Vagina (tissue), 2 donors: ENCODE measurements at regions not wholly inside any gene's neighbourhood (a gene's known extent, or its start where the extent isn't known, plus 50 kb on each side); places are given as distances from the start of the nearest gene placed in this dataset.

ENCODE experiments used
- DNase-seq, 2 donors: peaks; one replicate each; pipeline ENCODE4 v3.0.0-alpha.2; 2017; ENCODE audit errors: extremely low spot score in 2 of 2
- H3K27ac ChIP-seq: fragments of 200-600 bp; sonication (generic); one replicate; pipeline ENCODE4 v1.5.1; 2019
- H3K27me3 ChIP-seq: fragments of 200-600 bp; sonication (generic); one replicate; pipeline ENCODE4 v1.5.1; 2019
- H3K36me3 ChIP-seq, 2 donors: fragments of 200-600 bp; sonication (generic); one replicate each; pipeline ENCODE4 v1.5.1; 2017 to 2019
- H3K4me1 ChIP-seq: fragments of 200-600 bp; sonication (generic); one replicate; pipeline ENCODE4 v1.5.1; 2019
- H3K4me3 ChIP-seq, 2 donors: fragments of 200-600 bp; sonication (generic); 1 replicate in 1 of 2; 2 replicates in 1 of 2; pipeline ENCODE4 v1.5.1; 2016 to 2019
- H3K9me3 ChIP-seq: fragments of 200-600 bp; sonication (generic); one replicate; pipeline ENCODE4 v1.5.1; 2019
- POLR2A ChIP-seq, 2 donors: fragments of 450-650 bp; IDR thresholded peaks; one replicate each; pipeline ENCODE4 v1.6.1; 2017; ENCODE audit warnings: antibody characterized with exemption in 2 of 2, mild to moderate bottlenecking in 2 of 2, moderate library complexity in 2 of 2
- POLR2AphosphoS5 ChIP-seq, 2 donors: sonication (generic); formaldehyde crosslinking; IDR thresholded peaks; one replicate each; pipeline ENCODE4 v1.9.0; 2017; ENCODE audit warnings: antibody characterized with exemption in 2 of 2, mild to moderate bottlenecking in 2 of 2, low read depth in 1 of 2; ENCODE audit not compliant: insufficient read depth in 1 of 2
- intact Hi-C: fragments of 100-400 bp; cut with DNase I; formaldehyde crosslinking; loops from one replicate; pipeline ENCODE4 v1.15.1; 2023
- TF ChIP-seq, protein P1 (sequence below), 3 experiments: fragments of 450-650 bp in 2 of 3; fragments of 200-600 bp in 1 of 3; sonication (generic) in 1 of 3; IDR thresholded peaks; one replicate each; pipeline ENCODE4 v1.5.1; 2017 to 2019; ENCODE audit warnings: antibody characterized with exemption in 3 of 3, mild to moderate bottlenecking in 2 of 3, moderate library complexity in 2 of 3

- no peak overlapping the region for H3K4me3 ChIP-seq
- H3K27ac ChIP-seq: no peak overlapping the region
- no peaks in the 10 kb centered on the region for H3K36me3 ChIP-seq
- intact Hi-C loops: no loop called here
- no peaks in the 10 kb centered on the region for H3K9me3 ChIP-seq
- H3K4me1 ChIP-seq: no peaks in the 10 kb centered on the region
- no peaks in the 10 kb centered on the region for H3K27me3 ChIP-seq
- no peak for TF ChIP-seq POLR2A (IDR thresholded peaks at IDR 0.05)
- TF ChIP-seq, protein P1, sequence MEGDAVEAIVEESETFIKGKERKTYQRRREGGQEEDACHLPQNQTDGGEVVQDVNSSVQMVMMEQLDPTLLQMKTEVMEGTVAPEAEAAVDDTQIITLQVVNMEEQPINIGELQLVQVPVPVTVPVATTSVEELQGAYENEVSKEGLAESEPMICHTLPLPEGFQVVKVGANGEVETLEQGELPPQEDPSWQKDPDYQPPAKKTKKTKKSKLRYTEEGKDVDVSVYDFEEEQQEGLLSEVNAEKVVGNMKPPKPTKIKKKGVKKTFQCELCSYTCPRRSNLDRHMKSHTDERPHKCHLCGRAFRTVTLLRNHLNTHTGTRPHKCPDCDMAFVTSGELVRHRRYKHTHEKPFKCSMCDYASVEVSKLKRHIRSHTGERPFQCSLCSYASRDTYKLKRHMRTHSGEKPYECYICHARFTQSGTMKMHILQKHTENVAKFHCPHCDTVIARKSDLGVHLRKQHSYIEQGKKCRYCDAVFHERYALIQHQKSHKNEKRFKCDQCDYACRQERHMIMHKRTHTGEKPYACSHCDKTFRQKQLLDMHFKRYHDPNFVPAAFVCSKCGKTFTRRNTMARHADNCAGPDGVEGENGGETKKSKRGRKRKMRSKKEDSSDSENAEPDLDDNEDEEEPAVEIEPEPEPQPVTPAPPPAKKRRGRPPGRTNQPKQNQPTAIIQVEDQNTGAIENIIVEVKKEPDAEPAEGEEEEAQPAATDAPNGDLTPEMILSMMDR (IDR thresholded peaks at IDR 0.05): no peak
- TF ChIP-seq POLR2AphosphoS5 (IDR thresholded peaks at IDR 0.05; ENCODE audit: insufficient read depth in 1 of 2, low read depth in 1 of 2): no peak
- no peak for DNase-seq
Observed at GRCh38 chr7:41786404-41786803, 83.5 kb upstream of the INHBA start.

DNA sequence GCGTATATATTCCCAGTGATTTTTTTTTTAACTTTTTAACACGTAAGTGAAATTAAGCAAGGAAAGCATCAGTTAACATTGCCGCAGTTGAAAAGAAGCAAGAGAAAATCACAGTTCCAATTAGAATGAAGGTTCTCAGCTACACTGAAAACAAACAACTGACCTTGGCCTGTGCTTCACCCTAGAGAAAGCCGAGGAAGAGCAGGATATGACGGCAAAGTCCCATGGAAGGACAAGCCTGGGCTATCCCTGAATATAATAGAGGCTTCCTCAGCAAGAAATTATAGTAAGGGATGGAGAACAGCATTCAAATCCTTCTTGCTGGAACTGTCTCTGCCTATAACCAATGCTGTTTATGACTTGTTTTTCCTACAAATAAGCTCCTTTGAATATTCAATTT, 83.0 kb upstream of the INHBA start:
- H3K9me3 ChIP-seq: no peaks in the 10 kb centered on the region
- no peaks in the 10 kb centered on the region for H3K4me1 ChIP-seq
- H3K27me3 ChIP-seq: no peaks in the 10 kb centered on the region
- no peak overlapping the region for H3K4me3 ChIP-seq
- DNase-seq: no peak
- TF ChIP-seq, protein P1 (IDR thresholded peaks at IDR 0.05): no peak
- TF ChIP-seq POLR2AphosphoS5 (IDR thresholded peaks at IDR 0.05; ENCODE audit: insufficient read depth in 1 of 2, low read depth in 1 of 2): no peak
- TF ChIP-seq POLR2A (IDR thresholded peaks at IDR 0.05): no peak
- intact Hi-C loops: no loop called here
- no peak overlapping the region for H3K27ac ChIP-seq
- no peaks in the 10 kb centered on the region for H3K36me3 ChIP-seq

DNA sequence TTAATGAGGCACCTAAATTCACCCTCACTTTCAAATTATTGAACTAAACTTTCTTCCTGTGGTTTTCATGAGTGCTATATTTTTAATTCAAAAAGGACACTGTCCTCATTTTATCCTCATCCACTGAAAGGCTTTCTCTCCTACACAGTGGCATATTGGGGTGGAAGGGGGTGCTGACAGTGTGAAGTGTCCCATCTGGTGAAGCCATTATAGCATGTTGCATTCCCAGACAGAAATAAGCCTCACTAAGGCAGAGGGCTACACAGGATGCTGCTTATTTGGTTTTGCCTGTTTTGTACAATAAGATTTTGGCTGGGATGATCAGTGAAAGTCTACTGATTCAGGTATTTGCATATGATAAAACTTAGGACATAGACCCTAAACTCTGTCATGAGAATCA, 82.4 kb upstream of the INHBA start:
- Histone ChIP-seq H3K4me3 (no peak overlapping the region), H3K9me3 (no peaks in the 10 kb centered on the region), H3K27me3 (no peaks in the 10 kb centered on the region), H3K4me1 (no peaks in the 10 kb centered on the region), H3K27ac (no peak overlapping the region), H3K36me3 (no peaks in the 10 kb centered on the region)
- DNase-seq: no peak
- intact Hi-C loops: no loop called here
- no peak for TF ChIP-seq POLR2AphosphoS5 (IDR thresholded peaks at IDR 0.05; ENCODE audit: insufficient read depth in 1 of 2, low read depth in 1 of 2)
- no peak for TF ChIP-seq POLR2A (IDR thresholded peaks at IDR 0.05)
- TF ChIP-seq, protein P1 (IDR thresholded peaks at IDR 0.05): no peak

- Histone ChIP-seq H3K27me3 (no peaks in the 10 kb centered on the region), H3K9me3 (no peaks in the 10 kb centered on the region), H3K4me3 (no peak overlapping the region), H3K4me1 (no peaks in the 10 kb centered on the region), H3K36me3 (no peaks in the 10 kb centered on the region), H3K27ac (no peak overlapping the region)
- no peak for TF ChIP-seq POLR2AphosphoS5 (IDR thresholded peaks at IDR 0.05; ENCODE audit: insufficient read depth in 1 of 2, low read depth in 1 of 2)
- TF ChIP-seq POLR2A (IDR thresholded peaks at IDR 0.05): no peak
- TF ChIP-seq, protein P1 (IDR thresholded peaks at IDR 0.05): no peak
- intact Hi-C loops: no loop called here
- no peak for DNase-seq
Observed at GRCh38 chr7:41779918-41780317, 77.0 kb upstream of the INHBA start.

GRCh38 chr7:41777894-41778596, 75.2 kb upstream of the INHBA start:
- DNase-seq: no peak
- H3K9me3 ChIP-seq: no peaks in the 10 kb centered on the region
- TF ChIP-seq POLR2AphosphoS5 (IDR thresholded peaks at IDR 0.05; ENCODE audit: insufficient read depth in 1 of 2, low read depth in 1 of 2) (no peak), POLR2A (IDR thresholded peaks at IDR 0.05) (no peak)
- TF ChIP-seq, protein P1 (IDR thresholded peaks at IDR 0.05): no peak
- no peaks in the 10 kb centered on the region for H3K27me3 ChIP-seq
- intact Hi-C loops: no loop called here
- H3K27ac ChIP-seq: no peak overlapping the region
- no peaks in the 10 kb centered on the region for H3K4me1 ChIP-seq
- no peaks in the 10 kb centered on the region for H3K36me3 ChIP-seq
- no peak overlapping the region for H3K4me3 ChIP-seq
